Lung (tissue), 11 donors: ENCODE measurements at regions not wholly inside any gene's neighbourhood (a gene's known extent, or its start where the extent isn't known, plus 50 kb on each side); places are given as distances from the start of the nearest gene placed in this dataset.

Experiments
- ATAC-seq: fragments of 200-7000 bp; cut with Tn5 transposase; one replicate; pipeline ENCODE4 v1.9.1; 2020; ENCODE audit warnings: moderate number of reproducible peaks; ENCODE audit not compliant: insufficient read depth, low FRiP score
- DNase-seq, 3 donors: peaks; one replicate each; pipeline ENCODE4 v3.0.0-alpha.2; 2013 to 2017
- H3K27ac ChIP-seq, 2 donors: one replicate each; pipeline ENCODE4 v1.5.1; 2013; ENCODE audit warnings: mild to moderate bottlenecking in 2 of 2, moderate library complexity in 2 of 2, control low read depth in 1 of 2, inconsistent platforms in 1 of 2, low read depth in 1 of 2, low read length in 1 of 2
- H3K27me3 ChIP-seq, 3 donors: one replicate each; pipeline ENCODE4 v1.5.1; 2013; ENCODE audit warnings: low read length in 2 of 3; ENCODE audit not compliant: control insufficient read depth in 3 of 3, insufficient read depth in 3 of 3
- H3K36me3 ChIP-seq, 4 donors: one replicate each; pipeline ENCODE4 v1.5.1; 2013; ENCODE audit warnings: low read length in 4 of 4, mild to moderate bottlenecking in 1 of 4, moderate library complexity in 1 of 4; ENCODE audit not compliant: control insufficient read depth in 4 of 4, insufficient read depth in 4 of 4
- H3K4me1 ChIP-seq, 5 donors: one replicate each; pipeline ENCODE4 v1.5.1; 2013; ENCODE audit warnings: low read length in 5 of 5, mild to moderate bottlenecking in 2 of 5, moderate library complexity in 1 of 5; ENCODE audit not compliant: control insufficient read depth in 5 of 5, insufficient read depth in 5 of 5
- H3K4me3 ChIP-seq: one replicate; pipeline ENCODE4 v1.5.1; 2013; ENCODE audit warnings: mild to moderate bottlenecking, control low read depth, moderate library complexity
- H3K9ac ChIP-seq, 2 donors: one replicate each; pipeline ENCODE4 v1.5.1; 2013; ENCODE audit warnings: low read length in 2 of 2, control low read depth in 1 of 2; ENCODE audit not compliant: insufficient read depth in 1 of 2
- H3K9me3 ChIP-seq, 4 donors: one replicate each; pipeline ENCODE4 v1.5.1; 2013; ENCODE audit warnings: low read length in 3 of 4, mild to moderate bottlenecking in 1 of 4, moderate library complexity in 1 of 4; ENCODE audit not compliant: control insufficient read depth in 4 of 4, insufficient read depth in 3 of 4
- WGBS, 2 donors: extraction: QIAGEN DNeasy Blood & Tissue Kit; methylation state at CpG; one replicate each; pipeline ENCODE4 v1.1.7; 2013; 5-methylcytosine and 5-hydroxymethylcytosine counted together
- TF ChIP-seq, protein P1 (sequence below): IDR thresholded peaks from 2 replicates; pipeline ENCODE4 v1.5.1; 2012; ENCODE audit warnings: mild to moderate bottlenecking; ENCODE audit errors: control extremely low read depth, extremely low read depth
- donor health status: control.
- donor health status: control.
- donor health status: Bipolar disorder and iron deficiency.
- donor health status: healthy.
- donor health status: DM: yes; HTN: yes; CAD: no.

DNA sequence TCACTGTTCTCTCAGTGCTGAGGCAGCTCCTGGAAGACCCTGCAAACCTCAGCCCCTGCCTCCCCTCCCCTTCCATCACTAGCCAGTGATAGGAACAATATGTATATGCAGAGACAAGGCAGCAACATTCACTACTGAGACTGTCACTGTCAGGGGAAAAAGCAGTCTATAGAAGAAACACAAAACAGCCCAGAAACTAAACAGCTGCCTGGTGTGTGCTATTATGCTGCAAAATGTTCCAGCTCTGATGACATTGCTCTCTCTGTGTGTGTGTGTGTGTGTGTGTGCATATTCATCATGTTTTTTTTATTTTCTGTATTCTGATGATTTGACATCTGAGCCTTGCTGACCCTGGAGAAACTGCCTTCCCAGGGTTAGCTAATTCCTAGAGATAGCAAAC is 147.2 kb downstream of the SPATA18 start:
- TF ChIP-seq, protein P1, sequence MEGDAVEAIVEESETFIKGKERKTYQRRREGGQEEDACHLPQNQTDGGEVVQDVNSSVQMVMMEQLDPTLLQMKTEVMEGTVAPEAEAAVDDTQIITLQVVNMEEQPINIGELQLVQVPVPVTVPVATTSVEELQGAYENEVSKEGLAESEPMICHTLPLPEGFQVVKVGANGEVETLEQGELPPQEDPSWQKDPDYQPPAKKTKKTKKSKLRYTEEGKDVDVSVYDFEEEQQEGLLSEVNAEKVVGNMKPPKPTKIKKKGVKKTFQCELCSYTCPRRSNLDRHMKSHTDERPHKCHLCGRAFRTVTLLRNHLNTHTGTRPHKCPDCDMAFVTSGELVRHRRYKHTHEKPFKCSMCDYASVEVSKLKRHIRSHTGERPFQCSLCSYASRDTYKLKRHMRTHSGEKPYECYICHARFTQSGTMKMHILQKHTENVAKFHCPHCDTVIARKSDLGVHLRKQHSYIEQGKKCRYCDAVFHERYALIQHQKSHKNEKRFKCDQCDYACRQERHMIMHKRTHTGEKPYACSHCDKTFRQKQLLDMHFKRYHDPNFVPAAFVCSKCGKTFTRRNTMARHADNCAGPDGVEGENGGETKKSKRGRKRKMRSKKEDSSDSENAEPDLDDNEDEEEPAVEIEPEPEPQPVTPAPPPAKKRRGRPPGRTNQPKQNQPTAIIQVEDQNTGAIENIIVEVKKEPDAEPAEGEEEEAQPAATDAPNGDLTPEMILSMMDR: no peak
- ATAC-seq (no peak), DNase-seq (peak in 2 of 3 donors; percentile 50 to 71)
- H3K4me3 ChIP-seq: no peak overlapping the region
- H3K4me1 ChIP-seq: peaks cover 0 to 13% (median 2%) of the 10 kb centered on the region in 5 donors
- no peak overlapping the region for H3K9ac ChIP-seq
- no peaks in the 10 kb centered on the region for H3K36me3 ChIP-seq
- peaks cover 0 to 3% (median 0%) of the 10 kb centered on the region in 4 donors for H3K9me3 ChIP-seq
- H3K27me3 ChIP-seq: no peaks in the 10 kb centered on the region
- no peak overlapping the region for H3K27ac ChIP-seq

DNA sequence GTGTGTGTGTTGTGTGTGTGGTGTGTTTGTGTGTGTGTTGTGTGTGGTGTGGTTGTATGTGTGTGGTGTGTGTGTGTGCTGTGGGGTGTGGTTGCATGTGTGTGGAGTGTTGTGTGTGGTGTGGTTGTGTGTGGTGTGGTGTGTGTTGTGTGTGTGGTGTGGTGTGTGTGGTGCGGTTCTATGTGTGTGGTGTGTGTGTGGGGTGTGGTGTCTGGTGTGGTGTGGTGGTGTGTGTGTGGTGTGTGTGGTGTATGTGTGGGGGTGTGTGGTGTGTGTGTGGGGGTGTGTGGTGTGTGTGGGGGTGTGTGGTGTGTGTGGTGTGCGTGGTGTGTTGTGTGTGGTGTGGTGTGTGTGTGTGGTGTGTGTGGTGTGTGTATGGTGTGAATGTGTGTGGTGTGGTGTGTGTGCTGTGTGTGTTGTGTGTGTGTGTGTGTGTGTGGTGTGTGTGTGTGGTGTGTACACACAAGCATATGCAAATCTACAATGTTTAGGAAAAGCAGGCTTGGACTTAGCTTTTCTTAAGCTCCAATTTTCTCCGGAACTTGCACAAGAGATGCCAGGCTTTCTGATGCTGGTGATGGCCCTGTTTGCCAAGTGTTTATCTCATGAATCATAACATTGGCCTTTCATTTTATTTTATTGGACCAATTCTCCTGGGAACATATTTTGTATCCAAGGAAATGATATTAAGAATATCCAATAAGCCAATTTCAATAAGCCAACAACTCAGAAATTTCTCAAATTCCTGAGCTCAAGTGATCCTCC is 148.7 kb downstream of the SPATA18 start:
- H3K4me1 ChIP-seq: peaks cover 0 to 13% (median 2%) of the 10 kb centered on the region in 5 donors
- peaks cover 0 to 3% (median 0%) of the 10 kb centered on the region in 4 donors for H3K9me3 ChIP-seq
- H3K36me3 ChIP-seq: no peaks in the 10 kb centered on the region
- 86 to 94% methylated on average over 3 of the region's 3 CpGs for WGBS, 2 donors
- DNase-seq: peak in 1 of 3 donors; percentile 32
- no peak overlapping the region for H3K9ac ChIP-seq
- no peak for ATAC-seq
- H3K4me3 ChIP-seq: no peak overlapping the region
- peak overlapping the region in 1 of 2 donors; percentile 44 for H3K27ac ChIP-seq
- H3K27me3 ChIP-seq: no peaks in the 10 kb centered on the region
- TF ChIP-seq, protein P1: no peak

DNA sequence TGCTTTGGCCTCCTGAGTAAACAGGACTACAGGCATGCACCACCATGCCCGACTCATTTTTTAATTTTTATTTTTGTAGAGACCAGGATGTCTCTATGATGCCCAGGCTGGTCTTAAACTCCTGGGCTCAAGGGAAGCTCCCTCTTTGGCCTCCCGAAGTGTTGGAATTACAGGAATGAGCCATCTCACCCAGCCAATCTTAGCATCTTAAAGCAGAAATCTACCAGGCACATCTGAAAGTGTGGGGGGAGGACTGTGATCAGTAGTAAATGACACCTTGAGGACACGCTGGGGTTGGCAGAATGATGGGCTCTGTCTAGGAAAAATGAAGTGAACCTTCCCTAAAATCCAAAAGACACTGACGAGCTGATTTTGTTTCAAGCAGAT is 149.2 kb downstream of the SPATA18 start:
- Histone ChIP-seq H3K9me3 (peaks cover 0 to 3% (median 0%) of the 10 kb centered on the region in 4 donors), H3K4me3 (no peak overlapping the region), H3K27ac (no peak overlapping the region), H3K4me1 (peaks cover 0 to 13% (median 2%) of the 10 kb centered on the region in 5 donors), H3K9ac (no peak overlapping the region), H3K36me3 (no peaks in the 10 kb centered on the region), H3K27me3 (no peaks in the 10 kb centered on the region)
- TF ChIP-seq, protein P1: no peak
- 73 to 85% methylated on average over 4 of the region's 4 CpGs for WGBS, 2 donors
- ATAC-seq (no peak), DNase-seq (no peak)
